ENCODE measurements at regions not wholly inside any gene's neighbourhood (a gene's known extent, or its start where the extent isn't known, plus 50 kb on each side); places are given as distances from the start of the nearest gene placed in this dataset.

GRCh38 chrX:131779306-131779705 is 235.4 kb downstream of the OR13H1 start:
- no peak for DNase-seq

GRCh38 chrX:131779741-131780140 is 235.9 kb downstream of the OR13H1 start:
- DNase-seq, result no peak

DNA sequence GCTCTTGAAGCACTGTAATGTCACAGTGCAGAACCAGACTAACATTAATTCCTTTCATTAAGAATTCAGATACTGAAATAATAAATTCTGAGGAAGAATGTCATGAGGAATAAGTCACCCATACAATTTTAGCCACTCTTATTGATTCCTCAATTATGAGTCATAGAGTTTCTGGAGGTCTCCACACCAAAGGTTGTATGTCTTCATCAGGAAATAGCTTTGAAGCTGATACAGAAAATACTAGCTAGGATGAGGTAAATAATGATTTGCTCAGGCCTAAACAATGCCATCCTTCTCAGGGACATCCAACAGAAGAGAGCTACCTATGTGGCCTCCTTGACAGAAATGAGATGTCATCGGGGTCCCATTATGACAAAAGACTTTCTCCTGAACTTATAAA is 238.8 kb downstream of the OR13H1 start:
- DNase-seq, result no peak

DNA sequence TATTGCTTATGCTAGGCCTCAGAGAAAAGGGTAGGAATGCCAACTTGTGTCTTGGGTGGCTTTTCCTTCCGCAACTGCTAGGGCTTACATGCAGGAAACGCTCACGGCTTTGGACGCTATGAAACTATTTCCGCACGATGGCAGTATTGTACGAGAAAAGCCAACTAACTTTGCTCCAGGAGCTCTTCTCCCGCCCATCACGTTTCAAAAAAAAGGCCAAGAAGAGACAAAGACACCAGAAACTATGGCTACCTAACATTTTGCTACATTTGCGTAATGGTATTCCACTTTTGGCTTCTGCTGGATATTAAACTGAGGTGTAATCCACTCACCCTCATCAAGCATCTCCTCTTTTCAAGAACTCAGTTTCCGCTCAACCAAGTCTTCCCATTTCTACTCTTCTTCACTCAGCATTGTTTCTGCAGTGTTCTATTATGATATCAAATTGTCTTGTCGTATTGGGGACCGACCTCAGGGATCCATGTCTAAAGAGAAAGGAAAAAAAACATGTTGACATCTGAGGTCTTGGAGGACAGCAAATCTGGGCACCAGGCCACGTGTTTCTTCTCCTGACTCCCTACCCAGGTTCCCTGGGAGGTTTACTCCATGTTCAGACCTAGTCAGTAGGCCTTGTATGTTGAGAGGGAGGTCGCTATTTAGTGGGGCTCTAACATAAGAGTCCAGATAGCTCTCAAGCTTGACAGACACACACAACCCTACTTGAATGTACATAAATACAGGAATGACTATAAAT is 239.4 kb upstream of the STK26 start:
- DNase-seq, result peak in 1 of 2 donors; percentile 85

DNA sequence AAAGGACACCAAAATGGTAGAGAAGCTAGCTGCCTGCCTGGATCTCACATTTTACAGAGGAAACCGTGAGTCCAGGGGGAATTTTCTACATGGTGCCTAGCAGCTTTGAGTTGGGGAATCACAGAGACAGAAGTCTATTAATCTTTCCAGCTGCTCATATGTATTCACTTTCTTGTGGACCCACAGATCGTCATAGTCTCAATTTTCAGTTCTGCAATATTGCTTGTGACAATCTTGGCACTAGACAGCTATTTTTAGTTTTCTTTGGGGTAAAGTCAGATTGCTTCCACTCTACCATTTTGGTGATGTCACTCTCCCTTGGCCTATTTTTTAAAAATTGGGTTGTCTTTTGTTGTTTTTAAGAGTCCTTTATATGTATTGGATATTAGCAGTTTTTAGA is 233.4 kb upstream of the STK26 start:
- DNase-seq, result no peak

DNA sequence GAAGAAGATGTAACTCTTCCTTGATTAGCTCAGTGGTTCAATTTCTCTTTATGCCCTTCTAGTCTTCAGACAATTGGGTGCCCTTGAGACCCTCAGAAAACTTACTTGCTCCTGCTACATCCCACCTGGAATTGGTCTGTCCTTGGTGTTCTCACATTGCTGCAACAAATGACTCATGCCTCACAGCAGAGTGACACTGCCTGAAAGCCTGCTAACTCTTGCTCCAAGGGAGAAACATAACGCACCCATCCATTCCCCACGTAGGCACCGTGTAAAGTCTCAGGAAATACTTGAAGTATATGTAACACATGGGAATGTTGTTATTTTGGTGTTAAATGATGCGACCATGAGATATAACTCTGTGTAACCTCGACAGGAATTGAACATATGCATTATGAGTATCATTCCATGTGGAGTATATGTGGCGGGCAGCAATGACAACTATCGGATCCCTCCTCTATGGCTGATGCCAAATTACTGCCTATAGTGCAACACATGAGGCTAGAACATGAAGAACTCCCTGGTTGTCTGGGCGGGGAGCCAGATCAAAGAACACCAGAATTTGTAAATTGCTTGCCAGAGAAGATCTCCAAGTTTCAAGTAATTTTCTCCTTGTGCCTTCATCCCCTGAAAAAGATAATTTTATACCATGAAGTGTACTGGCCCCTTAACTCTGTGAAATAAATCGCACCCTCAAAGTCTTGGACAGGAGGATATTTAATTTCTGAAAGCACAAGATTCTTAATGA is 231.3 kb upstream of the STK26 start:
- no peak for DNase-seq

GRCh38 chrX:131792356-131792749 is 230.7 kb upstream of the STK26 start:
- DNase-seq, result peak in 1 of 2 donors; percentile 91

DNA sequence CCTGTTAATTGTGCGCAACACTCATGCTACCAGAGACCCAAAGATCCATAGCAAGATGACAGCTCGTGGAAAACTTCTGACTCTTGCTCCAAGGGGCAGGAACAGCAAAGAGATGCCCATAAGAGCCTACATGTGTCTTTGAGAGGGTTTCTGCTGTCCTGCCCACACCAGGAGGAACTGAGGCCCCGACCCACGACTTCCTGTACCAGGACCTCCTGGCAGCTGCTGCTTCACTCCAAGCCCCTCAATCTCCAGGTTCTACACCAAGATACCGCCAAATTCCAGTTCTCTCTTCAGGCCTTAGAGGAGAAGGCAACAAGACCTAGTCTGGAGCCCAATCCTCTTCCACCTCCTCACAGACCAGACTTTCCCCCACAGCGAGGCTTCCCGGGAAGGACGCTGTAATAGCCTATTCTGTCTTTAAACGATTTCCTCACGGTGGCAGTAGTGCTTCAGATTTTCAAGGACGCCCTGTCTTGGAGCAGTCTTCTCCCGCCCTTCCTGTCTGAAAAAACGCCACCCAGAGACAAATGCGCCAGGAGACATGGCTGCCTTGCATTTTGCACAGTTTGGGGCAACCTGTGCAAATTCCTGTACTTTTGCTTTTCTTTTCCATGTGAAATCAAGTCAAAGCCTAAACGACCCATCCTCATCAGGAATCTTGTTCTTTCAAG is 230.2 kb upstream of the STK26 start:
- DNase-seq, result peak in 1 of 2 donors; percentile 91

- DNase-seq, result no peak
Measured at GRCh38 chrX:131795442-131796229, 227.5 kb upstream of the STK26 start.

- DNase-seq, result no peak
Measured at GRCh38 chrX:131801066-131801465, 222.0 kb upstream of the STK26 start.

DNA sequence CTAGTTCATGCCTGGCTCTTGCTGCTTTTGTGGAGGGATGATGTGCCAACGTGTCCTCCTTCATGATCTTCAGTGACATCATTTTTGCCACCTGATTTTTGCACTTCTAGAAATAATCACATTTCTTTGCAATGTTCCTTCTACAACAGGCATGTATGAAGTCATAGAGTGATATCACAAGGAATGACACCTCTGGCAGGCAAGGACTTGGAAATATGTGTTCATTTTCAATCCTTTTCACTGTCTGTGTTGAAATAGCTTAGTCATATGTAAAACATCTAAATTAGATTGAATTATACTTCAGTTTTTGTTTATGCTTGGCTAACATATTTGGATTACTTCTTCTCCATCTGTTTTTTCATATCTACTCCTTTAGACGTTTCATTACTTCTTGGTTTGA is 221.2 kb upstream of the STK26 start:
- no peak for DNase-seq

- DNase-seq, result peak; percentile 10 to 80
Measured at GRCh38 chrX:131802836-131803626, 220.1 kb upstream of the STK26 start.

GRCh38 chrX:131812847-131813825 is 210.0 kb upstream of the STK26 start:
- DNase-seq, result peak; percentile 67 to 91

DNA sequence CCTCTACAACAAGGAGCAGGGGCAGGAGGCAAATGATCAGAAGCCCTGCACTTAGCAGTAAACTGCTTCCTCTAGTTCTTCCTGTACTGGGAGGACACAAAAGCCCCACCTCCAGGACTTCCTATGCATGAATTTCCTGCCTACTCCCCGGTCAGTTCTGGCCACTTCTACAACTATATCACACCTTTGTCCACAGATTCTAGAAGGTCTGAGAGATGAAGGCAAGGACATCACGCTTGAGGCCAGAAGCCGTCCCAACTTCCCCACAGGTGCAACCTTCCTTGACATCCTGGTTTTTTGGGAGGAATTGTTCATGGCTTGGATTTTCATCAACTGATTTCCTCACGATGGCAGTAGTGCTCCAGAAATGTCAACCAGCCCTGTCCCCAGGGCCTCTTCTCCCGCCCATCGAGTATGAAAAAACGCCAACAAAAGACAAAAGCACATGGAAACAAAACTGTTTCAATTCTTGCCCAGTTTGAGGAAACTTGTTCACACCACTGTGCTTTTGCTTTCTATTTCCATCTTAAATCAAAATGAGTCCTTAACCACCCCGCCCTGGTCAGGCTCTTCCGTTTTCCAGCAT is 206.5 kb upstream of the STK26 start:
- peak; percentile 73 to 97 for DNase-seq

GRCh38 chrX:131818297-131818936 is 204.7 kb upstream of the STK26 start:
- DNase-seq, result no peak

DNA sequence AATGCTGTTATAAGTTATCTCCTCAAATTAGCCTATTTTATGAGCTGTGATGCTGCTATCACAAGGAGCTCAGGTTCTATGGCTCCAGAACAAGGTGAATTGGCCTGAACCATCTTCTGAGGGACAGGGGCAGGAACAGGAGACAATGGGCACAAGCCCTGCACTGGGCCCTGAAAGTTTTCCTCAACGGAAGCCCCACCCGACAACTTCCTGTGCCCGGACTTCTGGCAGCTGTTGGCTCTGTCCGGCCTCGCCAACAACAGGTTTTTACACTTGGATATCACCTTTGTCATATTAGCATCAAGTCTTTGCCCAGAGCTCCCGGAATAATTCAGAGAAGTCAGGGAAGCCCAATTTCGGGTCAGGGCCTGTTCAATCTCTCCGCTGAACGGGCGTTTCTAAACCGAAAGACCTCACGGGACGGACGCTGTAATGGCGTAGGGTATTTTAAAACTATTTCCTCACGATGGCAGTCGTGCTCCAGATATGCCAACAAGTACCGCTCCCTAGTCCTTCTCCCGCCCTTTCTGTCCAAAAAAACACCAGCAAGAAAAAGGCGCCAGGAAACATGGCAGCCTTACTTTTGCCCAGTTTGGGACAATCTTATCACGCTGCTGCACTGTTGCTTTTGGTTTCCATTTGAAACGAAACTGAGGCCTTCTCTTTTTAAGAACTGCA is 201.0 kb upstream of the STK26 start:
- peak in 1 of 2 donors; percentile 87 for DNase-seq

- DNase-seq, result no peak
Measured at GRCh38 chrX:131826572-131826971, 196.5 kb upstream of the STK26 start.

GRCh38 chrX:131827935-131828334 is 195.2 kb upstream of the STK26 start:
- peak; percentile 7 to 34 for DNase-seq

- DNase-seq, result no peak
Measured at GRCh38 chrX:131828482-131828881, 194.6 kb upstream of the STK26 start.
